ENCODE measurements at regions not wholly inside any gene's neighbourhood (a gene's known extent, or its start where the extent isn't known, plus 50 kb on each side); places are given as distances from the start of the nearest gene placed in this dataset.
"Not testable (repeated sequence)": the region's sequence is repeated elsewhere in the genome, so short reads cannot be mapped to it uniquely, and the experiment has no call there.

DNA sequence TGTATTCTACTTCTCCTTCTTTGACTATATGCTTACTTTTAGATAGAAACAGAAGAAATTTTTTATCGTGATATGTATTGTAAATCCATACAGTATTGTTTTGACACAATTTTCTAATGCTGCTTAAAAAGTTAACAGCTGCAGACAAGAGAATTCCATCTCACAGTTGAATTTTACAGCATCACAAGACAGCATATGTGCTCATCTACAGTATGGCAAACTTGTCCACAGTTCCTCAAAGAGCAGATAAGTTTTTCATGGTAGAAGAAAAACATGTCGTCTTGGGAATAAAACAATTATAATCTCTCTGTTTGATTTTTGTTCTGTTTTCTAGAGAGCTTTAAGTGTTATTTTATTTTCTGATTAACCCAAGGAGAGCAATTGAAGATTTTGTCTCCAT, 438.5 kb upstream of the NUDT12 start:
- no peak overlapping the region for H3K27ac ChIP-seq
- no peaks in the 10 kb centered on the region for H3K4me1 ChIP-seq (ENCODE audit: control insufficient read depth in 1 of 2, insufficient read depth in 1 of 2, low read depth in 1 of 2, low read length in 1 of 2)
- H3K36me3 ChIP-seq = no peaks in the 10 kb centered on the region
- TF ChIP-seq, protein P1, sequence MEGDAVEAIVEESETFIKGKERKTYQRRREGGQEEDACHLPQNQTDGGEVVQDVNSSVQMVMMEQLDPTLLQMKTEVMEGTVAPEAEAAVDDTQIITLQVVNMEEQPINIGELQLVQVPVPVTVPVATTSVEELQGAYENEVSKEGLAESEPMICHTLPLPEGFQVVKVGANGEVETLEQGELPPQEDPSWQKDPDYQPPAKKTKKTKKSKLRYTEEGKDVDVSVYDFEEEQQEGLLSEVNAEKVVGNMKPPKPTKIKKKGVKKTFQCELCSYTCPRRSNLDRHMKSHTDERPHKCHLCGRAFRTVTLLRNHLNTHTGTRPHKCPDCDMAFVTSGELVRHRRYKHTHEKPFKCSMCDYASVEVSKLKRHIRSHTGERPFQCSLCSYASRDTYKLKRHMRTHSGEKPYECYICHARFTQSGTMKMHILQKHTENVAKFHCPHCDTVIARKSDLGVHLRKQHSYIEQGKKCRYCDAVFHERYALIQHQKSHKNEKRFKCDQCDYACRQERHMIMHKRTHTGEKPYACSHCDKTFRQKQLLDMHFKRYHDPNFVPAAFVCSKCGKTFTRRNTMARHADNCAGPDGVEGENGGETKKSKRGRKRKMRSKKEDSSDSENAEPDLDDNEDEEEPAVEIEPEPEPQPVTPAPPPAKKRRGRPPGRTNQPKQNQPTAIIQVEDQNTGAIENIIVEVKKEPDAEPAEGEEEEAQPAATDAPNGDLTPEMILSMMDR (IDR thresholded peaks at IDR 0.05) = no peak
- H3K4me3 ChIP-seq (ENCODE audit: low read depth in 1 of 2, low read length in 1 of 2) = no peak overlapping the region
- H3K27me3 ChIP-seq = no peaks in the 10 kb centered on the region
- H3K9me3 ChIP-seq = no peaks in the 10 kb centered on the region

GRCh38 chr5:103993031-103993430, 430.4 kb upstream of the NUDT12 start:
- Histone ChIP-seq H3K27me3 (no peaks in the 10 kb centered on the region), H3K27ac (no peak overlapping the region), H3K4me3 (ENCODE audit: low read depth in 1 of 2, low read length in 1 of 2) (no peak overlapping the region), H3K4me1 (ENCODE audit: control insufficient read depth in 1 of 2, insufficient read depth in 1 of 2, low read depth in 1 of 2, low read length in 1 of 2) (no peaks in the 10 kb centered on the region), H3K9me3 (no peaks in the 10 kb centered on the region), H3K36me3 (no peaks in the 10 kb centered on the region)
- TF ChIP-seq, protein P1 (IDR thresholded peaks at IDR 0.05) = no peak

GRCh38 chr5:103990064-103990463, 427.5 kb upstream of the NUDT12 start:
- Histone ChIP-seq H3K27ac (no peak overlapping the region), H3K27me3 (no peaks in the 10 kb centered on the region), H3K36me3 (no peaks in the 10 kb centered on the region), H3K9me3 (no peaks in the 10 kb centered on the region), H3K4me3 (ENCODE audit: low read depth in 1 of 2, low read length in 1 of 2) (no peak overlapping the region), H3K4me1 (ENCODE audit: control insufficient read depth in 1 of 2, insufficient read depth in 1 of 2, low read depth in 1 of 2, low read length in 1 of 2) (no peaks in the 10 kb centered on the region)
- TF ChIP-seq, protein P1 (IDR thresholded peaks at IDR 0.05) = no peak

- Histone ChIP-seq H3K27ac (no peak overlapping the region), H3K36me3 (no peaks in the 10 kb centered on the region), H3K4me3 (ENCODE audit: low read depth in 1 of 2, low read length in 1 of 2) (no peak overlapping the region), H3K4me1 (ENCODE audit: control insufficient read depth in 1 of 2, insufficient read depth in 1 of 2, low read depth in 1 of 2, low read length in 1 of 2) (no peaks in the 10 kb centered on the region), H3K9me3 (no peaks in the 10 kb centered on the region), H3K27me3 (no peaks in the 10 kb centered on the region)
- TF ChIP-seq, protein P1 (IDR thresholded peaks at IDR 0.05) = no peak
These were observed 419.0 kb upstream of the NUDT12 start for GRCh38 chr5:103981592-103981991.

- TF ChIP-seq, protein P1 (IDR thresholded peaks at IDR 0.05) = no peak
- H3K36me3 ChIP-seq = no peaks in the 10 kb centered on the region
- peaks cover 6% of the 10 kb centered on the region for H3K9me3 ChIP-seq
- no peak overlapping the region for H3K27ac ChIP-seq
- H3K4me3 ChIP-seq (ENCODE audit: low read depth in 1 of 2, low read length in 1 of 2) = no peak overlapping the region
- no peaks in the 10 kb centered on the region for H3K27me3 ChIP-seq
- no peaks in the 10 kb centered on the region for H3K4me1 ChIP-seq (ENCODE audit: control insufficient read depth in 1 of 2, insufficient read depth in 1 of 2, low read depth in 1 of 2, low read length in 1 of 2)
These were observed 411.1 kb upstream of the NUDT12 start for GRCh38 chr5:103973669-103974068.

DNA sequence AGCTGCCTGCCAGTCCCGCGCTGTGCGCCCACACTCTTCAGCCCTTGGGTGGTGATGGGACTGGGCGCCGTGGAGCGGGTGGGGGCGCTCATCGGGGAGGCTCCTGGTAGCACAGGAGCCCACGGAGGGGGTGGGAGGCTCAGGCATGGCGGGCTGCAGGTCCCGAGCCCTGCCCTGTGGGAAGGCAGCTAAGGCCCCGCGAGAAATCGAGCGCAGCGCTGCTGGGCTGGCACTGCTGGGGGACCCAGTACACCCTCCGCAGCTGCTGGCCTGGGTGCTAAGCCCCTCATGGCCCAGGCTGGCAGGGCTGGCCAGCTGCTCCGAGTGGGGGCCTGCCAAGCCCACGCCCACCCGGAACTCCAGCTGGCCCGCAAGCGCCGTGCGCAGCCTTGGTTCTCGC, 403.7 kb upstream of the NUDT12 start:
- not testable (repeated sequence) for H3K27me3 ChIP-seq; H3K27ac ChIP-seq; H3K4me3 ChIP-seq (ENCODE audit: low read depth in 1 of 2, low read length in 1 of 2); H3K9me3 ChIP-seq; H3K4me1 ChIP-seq (ENCODE audit: control insufficient read depth in 1 of 2, insufficient read depth in 1 of 2, low read depth in 1 of 2, low read length in 1 of 2); H3K36me3 ChIP-seq

Data from neutrophil (primary cell).